PFSK-1 (cell line): ENCODE measurements at regions not wholly inside any gene's neighbourhood (a gene's known extent, or its start where the extent isn't known, plus 50 kb on each side); places are given as distances from the start of the nearest gene placed in this dataset.

ENCODE experiments used
- POLR2AphosphoS5 ChIP-seq: IDR thresholded peaks from 2 replicates; pipeline ENCODE4 v1.6.1; 2012; ENCODE audit warnings: low read depth, mild to moderate bottlenecking, control low read depth, low read length, moderate library complexity
- REST ChIP-seq, 2 experiments: IDR thresholded peaks; 2 replicates each; pipeline versions ENCODE4 v1.6.1 to v1.8.0; 2011 to 2012; ENCODE audit warnings: low read depth in 2 of 2, low read length in 2 of 2, control low read depth in 1 of 2, inconsistent platforms in 1 of 2, mild to moderate bottlenecking in 1 of 2, moderate library complexity in 1 of 2; ENCODE audit not compliant: insufficient read depth in 1 of 2
- TAF1 ChIP-seq: IDR thresholded peaks from 2 replicates; pipeline ENCODE4 v1.6.1; 2012; ENCODE audit warnings: low read length, control low read depth, borderline replicate concordance; ENCODE audit not compliant: insufficient read depth

DNA sequence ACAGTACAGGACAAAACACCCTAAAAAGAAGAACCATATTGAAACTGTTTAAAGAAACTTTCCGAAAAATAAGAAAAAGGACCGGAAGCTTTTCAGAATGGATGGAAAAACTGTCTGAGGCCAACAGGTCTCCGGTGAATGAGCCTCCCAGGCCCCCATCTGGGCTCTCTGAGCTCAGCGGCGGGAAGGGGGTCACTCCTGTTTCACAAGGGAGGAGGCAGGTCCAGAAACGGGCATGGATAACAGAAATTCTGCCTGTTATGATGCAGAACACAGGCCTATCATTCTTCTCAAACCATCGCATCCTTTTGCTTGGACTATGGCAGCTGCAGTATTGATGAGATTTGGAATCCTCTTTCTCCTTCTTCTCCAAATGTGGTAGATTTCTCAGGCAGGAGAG lies 58.9 kb upstream of the SHH start:
- TF ChIP-seq REST (IDR thresholded peaks at IDR 0.05; ENCODE audit: insufficient read depth in 1 of 2, low read depth in 2 of 2, low read length in 2 of 2) (no peak), POLR2AphosphoS5 (no peak), TAF1 (no peak)
